HG03457 (cell line): ENCODE measurements at regions not wholly inside any gene's neighbourhood (a gene's known extent, or its start where the extent isn't known, plus 50 kb on each side); places are given as distances from the start of the nearest gene placed in this dataset.
"Not testable (repeated sequence)": the region's sequence is repeated elsewhere in the genome, so short reads cannot be mapped to it uniquely, and the experiment has no call there.

ENCODE experiments used
- ATAC-seq: cut with Tn5 transposase; IDR thresholded peaks from one replicate; pipeline ENCODE4 v1.9.1; 2021; ENCODE audit warnings: moderate number of reproducible peaks; ENCODE audit not compliant: unreplicated experiment

- not testable (repeated sequence) for ATAC-seq
These were observed 135.1 kb downstream of the CRLF3 start for GRCh38 chr17:30689266-30690000.

- ATAC-seq = not testable (repeated sequence)
These were observed 137.7 kb downstream of the CRLF3 start for GRCh38 chr17:30686538-30687479.

- not testable (repeated sequence) for ATAC-seq
These were observed 142.2 kb downstream of the CRLF3 start for GRCh38 chr17:30682280-30682679.

- ATAC-seq = not testable (repeated sequence)
These were observed 143.8 kb downstream of the CRLF3 start for GRCh38 chr17:30680681-30681080.

- no peak for ATAC-seq
These were observed 146.8 kb downstream of the CRLF3 start for GRCh38 chr17:30677550-30678249.

- not testable (repeated sequence) for ATAC-seq
These were observed 148.6 kb downstream of the CRLF3 start for GRCh38 chr17:30675777-30676492.

- not testable (repeated sequence) for ATAC-seq
These were observed 155.3 kb downstream of the CRLF3 start for GRCh38 chr17:30669217-30669649.

- not testable (repeated sequence) for ATAC-seq
These were observed 155.9 kb downstream of the CRLF3 start for GRCh38 chr17:30668360-30669181.

- ATAC-seq = not testable (repeated sequence)
These were observed 156.7 kb downstream of the CRLF3 start for GRCh38 chr17:30667657-30668359.

GRCh38 chr17:30666838-30667656, 157.4 kb downstream of the CRLF3 start:
- ATAC-seq = not testable (repeated sequence)

GRCh38 chr17:30663727-30664455, 160.6 kb downstream of the CRLF3 start:
- ATAC-seq = not testable (repeated sequence)

- ATAC-seq = not testable (repeated sequence)
These were observed 167.3 kb downstream of the CRLF3 start for GRCh38 chr17:30657148-30657547.

- ATAC-seq = not testable (repeated sequence)
These were observed 171.5 kb downstream of the CRLF3 start for GRCh38 chr17:30653038-30653437.

GRCh38 chr17:30650149-30650548, 172.9 kb downstream of the GOSR1 start:
- not testable (repeated sequence) for ATAC-seq

- not testable (repeated sequence) for ATAC-seq
These were observed 170.9 kb downstream of the GOSR1 start for GRCh38 chr17:30648015-30648620.

GRCh38 chr17:30645875-30646274, 168.7 kb downstream of the GOSR1 start:
- ATAC-seq = not testable (repeated sequence)

GRCh38 chr17:30644713-30645112, 167.5 kb downstream of the GOSR1 start:
- not testable (repeated sequence) for ATAC-seq
